COLO829 (cell line): ENCODE measurements at regions not wholly inside any gene's neighbourhood (a gene's known extent, or its start where the extent isn't known, plus 50 kb on each side); places are given as distances from the start of the nearest gene placed in this dataset.

ENCODE experiments used
- DNase-seq: peaks from one replicate; pipeline ENCODE4 v3.0.0; 2012; ENCODE audit warnings: low spot score

GRCh38 chr1:34409689-34410229 is 233.1 kb downstream of the C1orf94 start:
- DNase-seq, result no peak

- no peak for DNase-seq
These were observed 236.1 kb downstream of the C1orf94 start for GRCh38 chr1:34412598-34413370.

GRCh38 chr1:34415140-34415539 is 238.4 kb downstream of the C1orf94 start:
- DNase-seq, result no peak

DNA sequence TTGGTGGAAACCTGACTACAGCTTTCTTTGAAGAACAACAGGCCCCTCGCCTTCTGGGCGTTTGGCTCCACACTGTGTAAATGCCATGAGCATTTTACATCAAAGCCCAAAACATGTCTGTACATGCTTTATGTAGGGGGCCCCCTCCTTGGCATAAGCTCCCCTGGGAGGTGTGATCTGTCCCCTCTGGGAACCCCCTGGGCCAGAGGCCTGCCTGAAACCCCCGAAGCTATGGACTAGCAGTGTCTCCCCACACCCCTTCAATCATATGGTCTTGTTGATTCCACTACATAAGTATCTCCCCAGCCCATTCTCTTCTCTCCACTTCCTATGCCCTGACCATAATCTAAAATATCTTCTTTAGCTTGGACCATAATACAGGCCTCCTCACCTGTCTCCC is 241.5 kb downstream of the C1orf94 start:
- no peak for DNase-seq

DNA sequence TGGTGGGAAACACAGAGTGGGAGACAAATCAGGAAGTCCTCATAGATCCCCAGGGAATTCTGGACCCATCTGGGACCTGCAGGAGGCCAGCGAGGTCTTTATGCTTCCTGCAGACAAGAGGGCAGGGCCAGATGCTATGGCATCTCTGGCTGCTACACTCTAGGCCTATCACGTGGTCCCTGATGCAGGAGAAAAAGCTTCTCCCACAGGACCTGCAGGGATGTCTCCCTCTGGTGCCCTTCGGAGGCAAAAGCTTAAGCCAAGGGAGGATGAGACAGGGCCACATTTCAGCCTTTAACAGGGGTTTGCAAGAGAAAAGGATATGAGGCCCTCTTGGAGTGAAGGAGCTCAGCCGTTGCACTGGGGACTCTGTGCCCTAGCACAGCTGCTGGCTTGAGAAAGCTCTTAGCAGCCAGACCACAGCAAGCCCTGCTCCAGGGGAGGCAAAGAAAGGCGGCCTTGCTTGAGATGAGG is 243.0 kb downstream of the C1orf94 start:
- DNase-seq, result no peak

DNA sequence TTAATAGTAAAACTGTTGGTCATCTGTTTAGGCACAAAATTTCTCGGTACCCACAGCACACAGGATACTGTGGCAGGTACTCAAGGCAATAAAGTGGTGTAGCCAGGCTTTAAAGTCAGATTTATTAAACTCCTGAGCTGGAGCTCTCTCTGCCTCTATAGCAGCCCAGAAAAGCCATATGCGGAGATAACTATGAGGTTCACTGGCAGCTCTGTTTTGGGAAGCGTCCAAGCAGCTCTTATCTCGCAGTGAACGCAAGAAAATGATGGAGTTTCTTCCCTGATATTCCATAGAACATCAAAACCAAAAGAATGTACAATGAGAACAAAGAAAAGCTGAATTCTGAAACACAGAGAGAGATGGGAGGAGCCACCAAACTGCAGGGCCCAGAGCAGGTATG is 248.3 kb downstream of the C1orf94 start:
- no peak for DNase-seq

DNA sequence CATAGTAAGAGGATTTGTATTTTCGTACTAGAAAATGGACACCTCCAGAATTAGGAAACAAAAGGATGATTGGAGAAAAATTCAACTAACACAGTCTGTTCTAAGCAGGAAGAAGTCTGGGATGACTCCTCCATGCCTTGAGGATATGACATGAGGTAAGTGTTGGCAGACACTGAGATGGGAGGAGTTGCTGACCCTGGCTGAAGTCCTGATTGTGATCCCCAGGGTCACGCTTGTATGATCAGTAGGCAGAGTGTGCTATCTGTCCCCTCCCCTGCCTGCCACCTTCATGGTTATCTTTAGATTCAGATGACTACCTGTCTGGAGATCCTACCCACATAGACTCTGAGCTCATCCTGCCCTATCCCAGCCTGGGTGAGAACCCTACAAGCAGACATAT is 249.1 kb downstream of the C1orf94 start:
- DNase-seq, result no peak

DNA sequence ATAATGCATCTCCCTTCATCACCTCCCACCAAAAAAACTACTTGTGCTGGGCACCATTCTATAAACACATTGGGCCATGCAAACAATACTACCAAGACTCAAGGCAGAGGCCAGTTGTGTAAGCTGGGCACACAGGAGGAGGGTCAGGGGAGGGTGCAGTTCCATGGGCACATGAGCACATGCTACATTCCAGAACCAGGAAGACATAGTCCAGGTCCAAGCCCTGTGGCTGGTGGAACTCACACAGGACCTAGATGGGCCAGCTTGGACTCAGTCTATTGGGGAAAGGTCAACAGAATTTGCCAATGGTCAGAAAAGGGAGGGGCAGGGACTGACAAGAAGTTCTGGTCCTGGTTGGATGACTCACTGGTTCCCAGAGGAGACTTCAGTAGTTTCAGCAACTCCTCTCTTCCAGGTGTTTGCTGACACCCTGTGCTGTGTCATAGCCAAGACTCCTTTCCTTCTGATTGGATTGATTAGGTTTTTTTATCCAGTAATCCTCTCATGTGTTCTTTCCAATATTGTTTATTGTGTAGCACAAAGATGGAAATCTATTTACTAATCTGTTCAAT is 249.7 kb downstream of the C1orf94 start:
- no peak for DNase-seq

DNA sequence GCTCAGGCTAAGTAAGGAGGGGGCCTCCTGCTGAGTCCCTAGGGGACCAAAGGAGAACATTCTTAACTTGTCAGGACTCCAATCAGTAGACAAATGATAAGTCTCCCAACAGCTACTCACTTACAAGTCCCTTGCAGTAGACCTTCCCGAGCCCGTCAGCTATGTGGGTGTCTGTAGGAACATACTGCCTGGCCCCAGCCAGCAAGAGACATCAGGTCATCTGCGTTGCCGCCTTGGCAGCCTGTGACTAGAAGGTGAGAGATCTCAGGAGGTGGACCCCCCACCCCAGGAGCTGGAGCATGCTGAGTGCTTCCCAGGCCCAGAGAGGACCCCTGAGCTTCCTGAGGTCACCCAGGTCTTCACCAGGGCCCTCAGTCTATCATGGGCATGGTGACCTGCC is 250.5 kb downstream of the C1orf94 start:
- DNase-seq, result no peak

DNA sequence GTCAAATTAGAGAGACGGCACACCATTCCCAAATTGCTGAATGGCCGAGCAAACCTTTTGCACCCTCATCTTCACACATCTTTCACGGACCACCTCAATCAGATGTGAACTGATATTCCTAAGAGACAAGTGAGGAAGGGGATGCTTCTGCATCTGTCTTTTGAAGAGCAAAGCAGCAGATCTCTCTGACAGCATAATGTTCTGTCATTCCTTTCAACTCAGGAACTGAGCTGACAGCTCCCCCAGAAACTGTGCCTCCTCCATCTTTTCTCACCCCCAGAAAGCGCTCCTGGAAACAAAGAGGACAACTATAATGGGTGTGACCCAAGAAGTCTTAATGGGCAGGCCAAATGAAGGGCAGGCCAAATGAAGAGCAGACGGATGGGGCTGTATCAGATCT is 256.4 kb downstream of the C1orf94 start:
- DNase-seq, result no peak

DNA sequence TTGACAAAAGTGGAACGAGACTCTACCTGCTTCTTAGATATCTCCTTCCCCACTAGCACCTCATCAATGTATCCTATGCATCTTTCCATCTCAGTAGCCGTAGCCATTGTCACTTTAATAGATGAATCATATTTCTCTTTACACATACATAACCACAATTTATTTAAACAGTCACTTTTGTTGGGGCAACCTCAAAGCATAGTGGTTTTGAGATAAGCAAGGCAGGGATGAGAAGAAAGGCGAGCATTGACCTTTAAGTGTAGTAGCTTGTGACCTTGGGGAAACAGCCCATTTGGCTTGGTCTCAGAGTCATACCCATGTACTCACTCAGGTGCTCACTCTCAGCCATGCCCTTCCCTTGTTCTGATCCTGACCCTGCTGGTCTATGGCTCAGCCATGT is 260.1 kb downstream of the C1orf94 start:
- DNase-seq, result no peak

GRCh38 chr1:34441259-34442069 is 264.8 kb downstream of the C1orf94 start:
- no peak for DNase-seq

GRCh38 chr1:34444516-34444915 is 267.8 kb downstream of the C1orf94 start:
- no peak for DNase-seq

DNA sequence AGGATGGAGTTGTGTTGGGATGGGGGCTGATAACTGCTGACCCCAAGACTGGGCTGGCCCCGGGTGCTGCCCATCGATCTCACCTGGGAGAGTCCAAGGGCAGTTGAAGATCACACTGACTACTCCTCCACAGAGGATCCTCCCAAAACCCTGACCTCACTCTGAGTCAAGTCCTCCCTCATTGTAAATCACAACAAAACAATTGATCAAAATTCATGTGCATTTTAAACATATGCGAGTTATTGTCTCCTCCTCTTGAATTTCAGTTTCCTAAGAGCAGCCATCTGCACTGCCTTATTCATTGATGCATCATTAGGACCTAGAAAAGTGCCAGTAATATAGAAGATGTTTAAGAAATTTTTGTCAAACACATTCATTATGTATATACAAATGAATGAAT is 273.6 kb downstream of the C1orf94 start:
- no peak for DNase-seq

- no peak for DNase-seq
These were observed 275.7 kb downstream of the C1orf94 start for GRCh38 chr1:34452451-34452850.

- DNase-seq, result no peak
These were observed 278.4 kb downstream of the C1orf94 start for GRCh38 chr1:34455121-34455520.

GRCh38 chr1:34460193-34460592 is 283.5 kb downstream of the C1orf94 start:
- no peak for DNase-seq

DNA sequence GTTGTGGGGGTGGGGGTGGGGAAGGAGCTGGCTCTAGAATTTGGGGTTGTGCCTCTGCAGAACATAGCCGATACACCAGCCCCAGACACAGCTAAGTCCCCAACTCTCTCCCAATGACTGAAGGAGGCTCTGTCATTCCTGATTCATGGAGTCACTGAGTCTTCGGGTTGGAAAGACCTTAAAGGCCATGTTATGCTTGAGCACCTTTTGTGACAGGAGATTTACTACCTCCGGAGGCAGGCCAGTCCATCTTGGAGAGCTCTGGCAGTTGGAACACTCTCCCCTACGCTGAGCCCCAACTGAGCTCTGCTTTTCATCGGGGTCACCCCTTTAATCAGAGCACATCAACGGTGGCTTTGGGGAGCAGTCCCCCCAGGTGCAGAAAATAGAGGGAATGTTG is 284.4 kb upstream of the GJB5 start:
- DNase-seq, result no peak

- no peak for DNase-seq
These were observed 280.3 kb upstream of the GJB5 start for GRCh38 chr1:34474566-34474965.

GRCh38 chr1:34476371-34476770 is 278.5 kb upstream of the GJB5 start:
- no peak for DNase-seq

GRCh38 chr1:34477632-34478141 is 277.2 kb upstream of the GJB5 start:
- no peak for DNase-seq

- DNase-seq, result no peak
These were observed 276.3 kb upstream of the GJB5 start for GRCh38 chr1:34478515-34479076.
